GM19372 (cell line): ENCODE measurements at regions not wholly inside any gene's neighbourhood (a gene's known extent, or its start where the extent isn't known, plus 50 kb on each side); places are given as distances from the start of the nearest gene placed in this dataset.
"Not testable (repeated sequence)": the region's sequence is repeated elsewhere in the genome, so short reads cannot be mapped to it uniquely, and the experiment has no call there.

ENCODE experiments used
- ATAC-seq: cut with Tn5 transposase; IDR thresholded peaks from one replicate; pipeline ENCODE4 v1.9.1; 2021; ENCODE audit warnings: mild to moderate bottlenecking, low read depth, moderate library complexity; ENCODE audit not compliant: unreplicated experiment

- no peak for ATAC-seq
Observed at GRCh38 chr11:127998421-127998820, 588.9 kb downstream of the ETS1 start.

GRCh38 chr11:127997594-127997993 is 589.8 kb downstream of the ETS1 start:
- no peak for ATAC-seq

GRCh38 chr11:127996825-127997224 is 590.5 kb downstream of the ETS1 start:
- no peak for ATAC-seq

- ATAC-seq: no peak
Observed at GRCh38 chr11:127995921-127996320, 591.4 kb downstream of the ETS1 start.

- ATAC-seq: no peak
Observed at GRCh38 chr11:127994736-127995135, 592.6 kb downstream of the ETS1 start.

- ATAC-seq: no peak
Observed at GRCh38 chr11:127993788-127994187, 593.6 kb downstream of the ETS1 start.

- ATAC-seq: no peak
Observed at GRCh38 chr11:127993281-127993680, 594.1 kb downstream of the ETS1 start.

- ATAC-seq: no peak
Observed at GRCh38 chr11:127986073-127986472, 601.3 kb downstream of the ETS1 start.

GRCh38 chr11:127972816-127973215 is 614.5 kb downstream of the ETS1 start:
- no peak for ATAC-seq

- ATAC-seq: no peak
Observed at GRCh38 chr11:127971448-127971847, 615.9 kb downstream of the ETS1 start.

GRCh38 chr11:127966821-127967220 is 620.5 kb downstream of the ETS1 start:
- no peak for ATAC-seq

- no peak for ATAC-seq
Observed at GRCh38 chr11:127965939-127966668, 621.3 kb downstream of the ETS1 start.

- ATAC-seq: no peak
Observed at GRCh38 chr11:127962416-127962815, 624.9 kb downstream of the ETS1 start.

- ATAC-seq: no peak
Observed at GRCh38 chr11:127950162-127950561, 637.2 kb downstream of the ETS1 start.

- ATAC-seq: no peak
Observed at GRCh38 chr11:127943763-127944162, 643.6 kb downstream of the ETS1 start.

GRCh38 chr11:127943152-127943551 is 644.2 kb downstream of the ETS1 start:
- no peak for ATAC-seq

GRCh38 chr11:127941554-127941953 is 645.8 kb downstream of the ETS1 start:
- ATAC-seq: not testable (repeated sequence)

- ATAC-seq: no peak
Observed at GRCh38 chr11:127939000-127939399, 648.4 kb downstream of the ETS1 start.

GRCh38 chr11:127935081-127935480 is 652.3 kb downstream of the ETS1 start:
- no peak for ATAC-seq

- ATAC-seq: not testable (repeated sequence)
Observed at GRCh38 chr11:127933961-127934360, 653.4 kb downstream of the ETS1 start.

- no peak for ATAC-seq
Observed at GRCh38 chr11:127931803-127932202, 655.6 kb downstream of the ETS1 start.

- no peak for ATAC-seq
Observed at GRCh38 chr11:127926721-127927120, 660.6 kb downstream of the ETS1 start.

- ATAC-seq: no peak
Observed at GRCh38 chr11:127925475-127925874, 661.9 kb downstream of the ETS1 start.
